GM12872 (cell line): ENCODE measurements at regions not wholly inside any gene's neighbourhood (a gene's known extent, or its start where the extent isn't known, plus 50 kb on each side); places are given as distances from the start of the nearest gene placed in this dataset.

Experiments
- TF ChIP-seq, protein P1 (sequence below): IDR thresholded peaks from 3 replicates; pipeline ENCODE4 v1.5.1; 2011; ENCODE audit warnings: low read depth, mild to moderate bottlenecking, low read length, moderate library complexity; ENCODE audit not compliant: insufficient read depth

DNA sequence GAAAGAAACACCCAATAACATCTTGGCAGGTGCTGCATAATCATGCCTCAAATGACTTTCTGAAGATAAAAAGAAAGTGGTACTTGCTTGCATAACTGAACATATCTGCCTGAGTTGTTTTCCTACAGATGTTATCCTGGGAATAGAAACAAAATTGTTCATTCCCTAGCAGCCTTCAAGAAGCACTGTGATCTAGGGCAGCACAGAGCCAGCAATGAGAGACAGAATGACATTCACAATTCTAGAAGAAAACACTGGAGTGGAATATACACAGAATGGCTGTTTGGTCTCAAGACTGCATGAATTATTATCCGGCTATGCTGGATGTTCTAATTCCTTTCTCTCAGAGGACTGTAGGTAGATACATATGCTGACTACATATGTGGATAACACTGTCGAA lies 790.9 kb downstream of the PDHA2 start:
- TF ChIP-seq, protein P1, sequence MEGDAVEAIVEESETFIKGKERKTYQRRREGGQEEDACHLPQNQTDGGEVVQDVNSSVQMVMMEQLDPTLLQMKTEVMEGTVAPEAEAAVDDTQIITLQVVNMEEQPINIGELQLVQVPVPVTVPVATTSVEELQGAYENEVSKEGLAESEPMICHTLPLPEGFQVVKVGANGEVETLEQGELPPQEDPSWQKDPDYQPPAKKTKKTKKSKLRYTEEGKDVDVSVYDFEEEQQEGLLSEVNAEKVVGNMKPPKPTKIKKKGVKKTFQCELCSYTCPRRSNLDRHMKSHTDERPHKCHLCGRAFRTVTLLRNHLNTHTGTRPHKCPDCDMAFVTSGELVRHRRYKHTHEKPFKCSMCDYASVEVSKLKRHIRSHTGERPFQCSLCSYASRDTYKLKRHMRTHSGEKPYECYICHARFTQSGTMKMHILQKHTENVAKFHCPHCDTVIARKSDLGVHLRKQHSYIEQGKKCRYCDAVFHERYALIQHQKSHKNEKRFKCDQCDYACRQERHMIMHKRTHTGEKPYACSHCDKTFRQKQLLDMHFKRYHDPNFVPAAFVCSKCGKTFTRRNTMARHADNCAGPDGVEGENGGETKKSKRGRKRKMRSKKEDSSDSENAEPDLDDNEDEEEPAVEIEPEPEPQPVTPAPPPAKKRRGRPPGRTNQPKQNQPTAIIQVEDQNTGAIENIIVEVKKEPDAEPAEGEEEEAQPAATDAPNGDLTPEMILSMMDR: no peak

DNA sequence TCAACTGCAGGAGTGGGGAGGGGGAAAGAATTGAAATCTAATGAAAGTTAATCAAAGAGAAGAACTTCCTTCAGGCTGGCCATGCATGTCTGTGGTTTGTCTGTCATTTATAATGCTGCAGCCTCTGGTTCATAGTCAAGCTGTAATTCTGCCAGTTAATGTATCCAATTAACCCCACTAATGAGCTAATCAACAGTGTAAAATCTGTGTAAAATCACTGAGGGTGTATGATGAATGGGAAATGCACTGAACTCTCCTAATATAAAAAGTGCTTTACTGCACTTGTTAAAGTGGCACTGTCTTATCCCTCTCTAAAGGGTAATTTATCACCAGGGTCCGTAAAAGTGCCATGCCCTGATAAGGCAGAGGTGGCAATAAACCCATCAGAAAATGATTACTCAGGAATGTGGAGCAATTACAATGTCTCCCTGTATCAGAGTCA lies 798.1 kb downstream of the PDHA2 start:
- TF ChIP-seq, protein P1: no peak

DNA sequence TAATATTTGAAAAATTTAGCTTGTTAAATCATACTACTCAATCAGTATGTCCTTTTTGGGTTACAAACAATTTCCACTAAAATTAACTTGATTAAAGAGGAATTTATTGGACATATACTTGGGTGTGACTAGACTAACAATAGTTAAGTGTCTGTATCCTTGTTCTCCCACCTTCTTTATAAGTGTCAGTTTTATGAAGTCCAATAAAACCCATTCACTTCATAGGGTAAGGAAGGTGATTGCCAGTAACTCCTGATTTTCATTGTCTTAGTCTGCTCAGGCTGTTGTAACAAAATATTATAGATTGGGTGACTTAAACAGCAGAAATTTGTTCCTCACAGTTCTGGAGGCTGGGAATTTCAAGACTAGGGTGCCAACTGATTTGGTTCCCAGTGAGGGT lies 800.0 kb downstream of the PDHA2 start:
- TF ChIP-seq, protein P1: no peak

DNA sequence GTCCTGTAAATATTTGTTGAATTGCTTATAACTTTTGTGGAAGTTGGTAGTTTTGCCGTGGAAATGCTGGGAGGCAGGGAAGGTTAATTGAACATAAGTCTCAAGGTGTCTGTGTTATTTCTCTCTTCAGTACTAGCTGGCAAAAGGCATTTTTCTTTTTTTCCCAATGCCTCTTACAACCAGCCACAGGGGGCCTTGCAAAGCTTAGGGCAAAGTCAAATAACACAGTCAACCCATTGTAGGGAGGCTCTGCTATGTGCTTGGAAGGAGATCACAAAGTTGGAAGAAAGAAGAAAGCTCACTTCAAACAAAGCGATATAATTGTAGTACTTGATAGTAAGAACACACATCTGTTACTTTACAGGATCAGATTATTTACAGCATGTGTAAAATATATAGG lies 802.6 kb downstream of the PDHA2 start:
- TF ChIP-seq, protein P1: no peak

DNA sequence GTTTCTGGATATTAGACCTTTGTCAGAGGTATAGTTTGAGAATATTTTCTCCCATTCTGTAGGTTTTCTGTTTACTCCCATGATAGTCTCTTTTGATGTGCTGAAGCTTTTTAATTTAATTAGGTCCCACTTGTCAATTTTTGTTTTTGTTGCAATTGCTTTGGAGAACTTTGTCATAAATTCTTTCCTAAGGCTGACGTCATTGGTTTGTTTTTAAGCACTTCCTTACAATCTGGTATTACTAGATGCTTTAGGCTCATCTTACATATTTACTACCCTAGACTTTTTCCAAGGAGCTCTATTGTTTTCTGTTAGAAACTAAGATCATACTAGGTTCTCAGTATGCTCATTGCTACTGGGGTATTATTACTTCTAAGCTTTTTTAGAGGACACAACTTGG lies 806.3 kb downstream of the PDHA2 start:
- TF ChIP-seq, protein P1: no peak

DNA sequence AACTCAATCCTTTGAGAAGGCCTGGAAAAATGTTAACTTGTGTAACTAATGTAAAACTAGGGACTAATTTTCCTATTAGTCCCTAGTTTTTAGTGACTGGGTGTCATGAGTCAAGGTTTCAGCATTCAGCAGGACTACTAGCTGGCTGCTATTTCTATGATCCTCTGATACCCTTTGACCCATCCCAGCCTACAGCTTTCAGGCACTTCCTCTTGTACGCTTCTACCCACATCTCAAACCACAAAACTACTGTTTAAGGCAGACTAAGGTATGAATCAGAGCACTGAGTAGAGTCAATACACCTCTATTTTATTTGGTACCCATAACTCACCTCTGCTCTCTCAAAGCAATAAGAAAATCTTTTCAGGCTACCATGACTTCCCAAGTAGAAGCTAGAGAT lies 809.6 kb downstream of the PDHA2 start:
- TF ChIP-seq, protein P1: no peak

DNA sequence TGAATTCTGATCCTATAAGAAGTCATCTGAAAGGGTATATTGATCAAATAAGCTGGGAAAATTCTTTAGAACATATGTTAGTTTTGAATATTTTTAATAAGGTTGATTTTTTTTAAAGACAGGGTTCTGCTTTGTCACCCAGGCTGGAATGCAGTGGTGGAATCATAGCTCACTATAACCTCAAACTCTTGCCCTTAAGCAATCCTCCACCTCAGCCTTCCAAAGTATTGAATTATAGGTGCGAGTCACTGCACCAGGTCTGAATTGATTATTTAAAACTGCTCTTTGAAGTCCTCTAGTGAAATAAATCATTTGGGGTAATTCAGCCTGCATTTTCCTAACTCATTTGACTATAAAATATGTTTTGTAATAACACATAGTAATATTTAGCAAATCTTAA lies 812.3 kb downstream of the PDHA2 start:
- TF ChIP-seq, protein P1: no peak

DNA sequence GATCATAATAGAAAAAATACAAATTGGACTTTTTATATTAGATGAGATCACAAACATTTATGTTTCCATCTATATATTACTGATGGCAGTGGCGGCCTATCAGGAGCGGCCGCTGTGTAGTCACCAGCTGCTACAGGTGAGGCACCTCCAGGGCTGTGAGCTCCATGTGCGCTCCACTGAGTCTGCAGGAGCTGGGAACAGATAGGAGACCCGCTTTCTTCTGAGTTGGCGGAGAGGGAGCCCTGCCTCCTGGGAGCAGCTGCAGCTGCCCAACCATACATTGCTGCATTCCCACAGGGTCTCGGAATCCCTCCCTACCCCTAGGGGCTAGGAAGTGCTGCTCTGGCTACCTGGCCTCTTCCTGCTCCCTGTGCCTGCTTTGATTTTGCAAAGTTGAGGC lies 812.9 kb downstream of the PDHA2 start:
- TF ChIP-seq, protein P1: no peak
